Gastroesophageal sphincter (tissue), 4 donors: ENCODE measurements at regions not wholly inside any gene's neighbourhood (a gene's known extent, or its start where the extent isn't known, plus 50 kb on each side); places are given as distances from the start of the nearest gene placed in this dataset.

ENCODE experiments used
- ATAC-seq: fragments of 150-250 bp; one replicate; pipeline ENCODE4 v1.9.1; 2016; ENCODE audit warnings: mild to moderate bottlenecking, moderate library complexity
- H3K27ac ChIP-seq, 4 donors: fragments of 200-600 bp; sonication (generic) in 3 of 4; 1 replicate in 3 of 4; 2 replicates in 1 of 4; pipeline ENCODE4 v1.5.1; 2016 to 2019
- H3K27me3 ChIP-seq: fragments of 200-600 bp; sonication (generic); one replicate; pipeline ENCODE4 v1.5.1; 2019
- H3K36me3 ChIP-seq, 2 donors: fragments of 200-600 bp; sonication (generic); one replicate each; pipeline ENCODE4 v1.5.1; 2019; ENCODE audit warnings: control low read depth in 1 of 2
- H3K4me1 ChIP-seq, 3 donors: fragments of 200-600 bp; sonication (generic); 1 replicate in 2 of 3; 2 replicates in 1 of 3; pipeline ENCODE4 v1.5.1; 2016 to 2019; ENCODE audit warnings: control low read depth in 2 of 3
- H3K4me3 ChIP-seq, 2 donors: fragments of 200-600 bp; sonication (generic); one replicate each; pipeline ENCODE4 v1.5.1; 2019; ENCODE audit warnings: mild to moderate bottlenecking in 1 of 2, moderate library complexity in 1 of 2
- H3K9me3 ChIP-seq, 3 donors: fragments of 200-600 bp; sonication (generic); one replicate each; pipeline ENCODE4 v1.5.1; 2017 to 2019; ENCODE audit warnings: control low read depth in 2 of 3
- EP300 ChIP-seq: sonication (generic); formaldehyde crosslinking; IDR thresholded peaks from one replicate; pipeline ENCODE4 v1.6.1; 2017; ENCODE audit warnings: antibody characterized with exemption, mild to moderate bottlenecking
- POLR2A ChIP-seq, 2 donors: fragments of 450-650 bp; IDR thresholded peaks; one replicate each; pipeline ENCODE4 v1.6.1; 2017; ENCODE audit warnings: antibody characterized with exemption in 2 of 2, mild to moderate bottlenecking in 2 of 2, moderate library complexity in 1 of 2
- POLR2AphosphoS5 ChIP-seq: sonication (generic); formaldehyde crosslinking; IDR thresholded peaks from one replicate; pipeline ENCODE4 v1.6.1; 2017; ENCODE audit warnings: antibody characterized with exemption
- WGBS, 2 donors: methylation state at CpG; one replicate each; pipeline ENCODE4 v1.1.5; 2018; ENCODE audit warnings: low coverage in 1 of 2; 5-methylcytosine and 5-hydroxymethylcytosine counted together
- TF ChIP-seq, protein P1 (sequence below), 4 experiments: fragments of 200-600 bp in 2 of 4; fragments of 450-650 bp in 2 of 4; sonication (generic) in 1 of 4; IDR thresholded peaks; one replicate each; pipeline ENCODE4 v1.5.1; 2017 to 2019; ENCODE audit warnings: antibody characterized with exemption in 4 of 4, mild to moderate bottlenecking in 2 of 4, moderate library complexity in 2 of 4

DNA sequence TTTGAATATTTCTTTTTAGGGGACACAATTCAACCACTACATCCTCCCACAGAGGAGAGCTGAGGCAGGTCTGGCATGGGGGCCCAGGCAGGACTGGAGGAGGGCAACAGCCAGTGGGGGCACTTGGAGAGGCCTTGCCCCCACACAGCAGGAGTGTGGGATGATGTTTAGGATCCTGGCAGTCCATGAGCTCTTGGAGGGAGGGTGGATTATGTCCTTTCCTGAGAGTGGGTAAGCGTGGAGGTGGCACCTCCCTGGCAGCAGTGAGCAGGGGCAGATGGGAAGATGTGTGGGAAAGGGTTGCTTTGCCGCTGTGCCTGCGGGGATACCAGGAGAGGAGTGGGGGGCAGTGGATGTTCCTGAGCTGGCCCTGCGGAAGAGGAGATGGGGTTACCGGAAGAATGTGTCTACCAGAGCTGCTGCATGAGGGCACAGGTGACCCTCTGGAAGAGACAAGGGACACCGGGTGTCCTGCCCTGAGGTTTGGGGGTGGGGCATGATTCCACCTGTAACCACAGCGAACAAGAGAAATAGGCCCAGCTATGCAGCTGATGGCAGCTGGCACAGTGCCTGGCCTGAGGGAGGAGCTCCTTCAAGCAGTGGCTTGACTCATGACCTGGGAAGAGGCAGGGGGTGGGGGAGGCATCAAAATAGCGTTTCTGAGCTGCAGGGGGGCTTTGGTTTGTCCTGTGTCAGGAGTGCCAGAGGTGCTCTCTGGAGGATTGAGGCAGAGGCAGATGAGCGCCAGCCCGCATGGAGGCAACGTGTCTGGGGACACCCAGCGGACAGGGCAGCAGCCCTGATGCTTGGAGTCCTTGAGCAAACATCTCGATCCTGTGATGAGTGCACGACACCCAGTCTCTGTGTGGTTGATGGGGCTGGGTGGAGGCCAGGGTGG, 123.9 kb upstream of the TMPRSS2 start:
- H3K4me3 ChIP-seq: no peak overlapping the region

DNA sequence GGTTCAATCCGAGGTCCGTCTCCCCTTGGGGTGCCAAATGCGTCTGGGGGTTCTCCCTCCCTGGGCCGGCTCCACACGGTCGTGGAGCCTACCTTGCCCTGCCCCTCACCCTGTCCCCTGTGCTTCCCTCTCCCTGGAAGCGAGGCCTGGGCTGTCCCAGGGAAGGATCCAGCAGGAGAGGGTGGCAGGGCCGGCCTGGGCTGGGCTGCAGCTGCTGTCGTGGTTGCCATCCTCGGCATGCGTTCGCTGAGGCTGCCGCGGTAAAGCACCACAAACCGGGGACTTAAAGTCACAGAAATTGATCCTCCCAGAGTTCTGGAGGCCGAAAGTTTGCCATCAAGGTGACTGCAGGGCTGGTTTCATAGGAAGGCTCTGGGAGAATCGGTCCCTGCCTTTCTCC, 123.0 kb upstream of the TMPRSS2 start:
- 67 to 77% methylated on average over 1 to 6 of the region's 17 CpGs for WGBS, 2 donors
- H3K27ac ChIP-seq: no peak overlapping the region
- no peak for ATAC-seq

More for the DNA sequence above, 123.9 kb upstream of the TMPRSS2 start:
- TF ChIP-seq POLR2AphosphoS5 (no peak), POLR2A (IDR thresholded peaks at IDR 0.05) (no peak)
- TF ChIP-seq, protein P1, sequence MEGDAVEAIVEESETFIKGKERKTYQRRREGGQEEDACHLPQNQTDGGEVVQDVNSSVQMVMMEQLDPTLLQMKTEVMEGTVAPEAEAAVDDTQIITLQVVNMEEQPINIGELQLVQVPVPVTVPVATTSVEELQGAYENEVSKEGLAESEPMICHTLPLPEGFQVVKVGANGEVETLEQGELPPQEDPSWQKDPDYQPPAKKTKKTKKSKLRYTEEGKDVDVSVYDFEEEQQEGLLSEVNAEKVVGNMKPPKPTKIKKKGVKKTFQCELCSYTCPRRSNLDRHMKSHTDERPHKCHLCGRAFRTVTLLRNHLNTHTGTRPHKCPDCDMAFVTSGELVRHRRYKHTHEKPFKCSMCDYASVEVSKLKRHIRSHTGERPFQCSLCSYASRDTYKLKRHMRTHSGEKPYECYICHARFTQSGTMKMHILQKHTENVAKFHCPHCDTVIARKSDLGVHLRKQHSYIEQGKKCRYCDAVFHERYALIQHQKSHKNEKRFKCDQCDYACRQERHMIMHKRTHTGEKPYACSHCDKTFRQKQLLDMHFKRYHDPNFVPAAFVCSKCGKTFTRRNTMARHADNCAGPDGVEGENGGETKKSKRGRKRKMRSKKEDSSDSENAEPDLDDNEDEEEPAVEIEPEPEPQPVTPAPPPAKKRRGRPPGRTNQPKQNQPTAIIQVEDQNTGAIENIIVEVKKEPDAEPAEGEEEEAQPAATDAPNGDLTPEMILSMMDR (IDR thresholded peaks at IDR 0.05): no peak
- H3K27ac ChIP-seq: no peak overlapping the region
- WGBS, 2 donors: 63 to 65% methylated on average over 3 to 4 of the region's 14 CpGs
- H3K27me3 ChIP-seq: peaks cover 3% of the 10 kb centered on the region
- ATAC-seq: no peak
- H3K9me3 ChIP-seq: peaks cover 0 to 9% (median 0%) of the 10 kb centered on the region in 3 donors
- no peaks in the 10 kb centered on the region for H3K36me3 ChIP-seq
- H3K4me1 ChIP-seq: no peaks in the 10 kb centered on the region

DNA sequence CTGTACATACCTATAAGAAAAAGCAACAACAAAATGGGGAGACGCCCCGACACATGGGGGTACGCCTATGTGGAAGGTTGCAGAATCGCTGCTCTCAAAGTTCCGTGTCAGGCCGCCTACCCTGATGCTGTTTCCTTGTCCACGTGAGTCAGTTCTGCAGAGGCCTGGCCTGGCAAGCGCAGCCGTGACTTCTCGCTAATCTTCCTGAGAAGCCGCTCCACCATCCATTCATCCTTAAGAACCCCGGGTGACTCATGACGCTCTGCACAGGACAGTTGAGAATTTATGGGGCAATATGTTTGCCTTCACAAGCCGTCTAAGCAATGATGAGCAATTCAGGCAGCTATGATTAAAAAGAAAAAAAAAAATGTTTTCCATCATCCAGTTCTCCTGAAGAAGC, 122.3 kb upstream of the TMPRSS2 start:
- Histone ChIP-seq H3K9me3 (peaks cover 0 to 9% (median 0%) of the 10 kb centered on the region in 3 donors), H3K27ac (no peak overlapping the region), H3K4me1 (no peaks in the 10 kb centered on the region), H3K4me3 (no peak overlapping the region), H3K36me3 (no peaks in the 10 kb centered on the region), H3K27me3 (peaks cover 11% of the 10 kb centered on the region)
- WGBS, 2 donors: 83 to 86% methylated on average over 7 to 14 of the region's 14 CpGs
- ATAC-seq: no peak
- no peak for TF ChIP-seq POLR2A (IDR thresholded peaks at IDR 0.05)
- TF ChIP-seq POLR2AphosphoS5: peak; percentile 62

More for the DNA sequence above, 123.0 kb upstream of the TMPRSS2 start:
- H3K27me3 ChIP-seq: peaks cover 4% of the 10 kb centered on the region
- peaks cover 0 to 9% (median 0%) of the 10 kb centered on the region in 3 donors for H3K9me3 ChIP-seq
- TF ChIP-seq POLR2AphosphoS5: no peak
- TF ChIP-seq, protein P1 (IDR thresholded peaks at IDR 0.05): no peak
- no peaks in the 10 kb centered on the region for H3K4me1 ChIP-seq
- H3K36me3 ChIP-seq: no peaks in the 10 kb centered on the region
- no peak overlapping the region for H3K4me3 ChIP-seq

DNA sequence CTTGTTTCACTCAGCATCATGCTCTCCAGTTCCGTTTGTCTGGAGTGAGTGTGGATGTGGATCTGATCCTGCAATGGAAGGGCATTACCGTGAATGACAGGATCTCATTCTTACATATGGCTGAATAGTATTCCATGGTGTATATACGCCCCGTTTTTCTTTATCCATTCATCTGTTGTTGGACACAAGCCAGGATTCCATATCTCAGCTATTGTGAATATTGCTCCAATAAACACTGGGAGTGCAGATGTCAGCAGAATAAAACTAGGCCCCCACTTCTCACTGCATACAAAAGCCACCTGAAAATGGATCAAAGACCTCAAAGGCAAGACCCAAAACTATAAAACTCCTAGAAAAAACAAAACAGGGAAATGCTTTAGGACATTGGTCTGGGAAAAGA, 120.3 kb upstream of the TMPRSS2 start:
- Histone ChIP-seq H3K27me3 (peaks cover 14% of the 10 kb centered on the region), H3K4me3 (no peak overlapping the region), H3K36me3 (no peaks in the 10 kb centered on the region), H3K27ac (no peak overlapping the region), H3K4me1 (no peaks in the 10 kb centered on the region), H3K9me3 (peaks cover 0 to 9% (median 0%) of the 10 kb centered on the region in 3 donors)
- ATAC-seq: no peak
- TF ChIP-seq POLR2A (IDR thresholded peaks at IDR 0.05): no peak
- no peak for TF ChIP-seq EP300
- TF ChIP-seq, protein P1 (IDR thresholded peaks at IDR 0.05): no peak
- TF ChIP-seq POLR2AphosphoS5: no peak
- 55 to 57% methylated on average over 1 to 4 of the region's 4 CpGs for WGBS, 2 donors

DNA sequence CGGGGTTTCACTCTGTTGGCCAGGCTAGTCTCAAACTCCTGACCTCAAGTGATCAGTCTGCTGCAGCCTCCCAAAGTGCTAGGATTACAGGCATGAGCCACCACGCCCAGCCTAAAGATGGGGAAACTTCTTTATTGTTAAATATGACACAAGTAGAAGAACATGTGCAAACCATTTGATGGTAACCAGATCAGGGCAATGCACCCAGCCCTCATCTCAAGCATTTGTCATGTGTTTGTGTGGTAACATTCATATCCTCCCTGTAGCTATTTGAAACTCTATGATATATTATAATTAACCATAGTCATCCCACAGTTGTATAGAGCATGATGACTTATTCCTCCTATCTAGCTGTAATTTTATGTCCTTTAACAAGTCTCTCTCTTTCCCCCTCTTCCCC, 119.5 kb upstream of the TMPRSS2 start:
- H3K27me3 ChIP-seq: peaks cover 21% of the 10 kb centered on the region
- no peaks in the 10 kb centered on the region for H3K4me1 ChIP-seq
- WGBS, 2 donors: no CpG with 5 or more reads among the region's 2 CpGs
- peaks cover 0 to 9% (median 0%) of the 10 kb centered on the region in 3 donors for H3K9me3 ChIP-seq
- no peaks in the 10 kb centered on the region for H3K36me3 ChIP-seq
- H3K4me3 ChIP-seq: no peak overlapping the region
- ATAC-seq: no peak
- no peak for TF ChIP-seq EP300
- TF ChIP-seq POLR2AphosphoS5: no peak
- TF ChIP-seq, protein P1 (IDR thresholded peaks at IDR 0.05): no peak
- TF ChIP-seq POLR2A (IDR thresholded peaks at IDR 0.05): no peak
- H3K27ac ChIP-seq: no peak overlapping the region
